ENCODE measurements at regions not wholly inside any gene's neighbourhood (a gene's known extent, or its start where the extent isn't known, plus 50 kb on each side); places are given as distances from the start of the nearest gene placed in this dataset.

DNA sequence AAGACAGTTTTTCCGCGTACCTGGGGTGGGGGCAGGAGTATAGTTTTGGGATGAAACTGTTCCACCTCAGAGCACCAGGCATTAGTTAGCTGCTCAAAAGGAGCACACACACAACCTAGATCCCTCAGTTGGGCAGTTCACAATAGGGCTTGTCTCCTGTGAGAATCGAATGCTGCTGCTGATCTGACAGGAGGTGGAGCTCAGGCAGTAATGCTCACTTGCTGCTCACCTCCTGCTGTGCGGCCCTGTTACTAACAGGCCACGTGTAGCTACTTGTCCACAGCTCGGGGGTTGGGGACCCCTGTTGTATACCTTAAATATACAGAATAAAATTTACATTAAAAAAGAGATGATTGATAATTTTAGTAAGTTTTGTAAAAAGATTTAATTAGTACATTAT is 191.5 kb downstream of the SLC7A11 start:
- H2BK20ac ChIP-seq (ENCODE audit: low read depth, low read length) = peak overlapping the region; percentile 94
- peak overlapping the region; percentile 44 for H3K18ac ChIP-seq (ENCODE audit: low read depth, low read length)
- peak overlapping the region; percentile 98; the same call in 2 of the 3 replicates for H2BK15ac ChIP-seq (ENCODE audit: low read depth, low read length)
- H3K9me1 ChIP-seq (ENCODE audit: insufficient read depth, low read length) = peaks cover 3% of the 10 kb centered on the region; the same call in 1 of the 2 replicates
- ChIA-PET POLR2A (ENCODE audit: unreplicated experiment) (no interaction called here), CTCF (interaction anchor here (0.5 kb wide), 1 partner anchor 325 kb away, joined by 3 read pairs; no protein-coding TSS in a partner anchor)
- no peak overlapping the region for H2AK9ac ChIP-seq (replicated peaks; ENCODE audit: low read depth, low read length, poor library complexity)
- DNase-seq (no peak), ATAC-seq (ENCODE audit: low read depth) (no peak)
- H3K4ac ChIP-seq (ENCODE audit: low read depth, low read length) = peak overlapping the region; percentile 92
- TF ChIP-seq SMC3 (IDR thresholded peaks at IDR 0.05; ENCODE audit: low read depth, low read length) (no peak), POLR2A (IDR thresholded peaks at IDR 0.05; ENCODE audit: low read depth, low read length) (no peak), MXI1 (IDR thresholded peaks at IDR 0.05; ENCODE audit: borderline replicate concordance, low read depth, low read length) (no peak), MAFK (IDR thresholded peaks at IDR 0.05; ENCODE audit: low read depth, low read length) (no peak), RAD21 (IDR thresholded peaks at IDR 0.05; ENCODE audit: low read length) (no peak), FOS (IDR thresholded peaks at IDR 0.05; ENCODE audit: low read depth, low read length) (no peak), NFE2L2 (IDR thresholded peaks at IDR 0.05; ENCODE audit: low read depth, low read length) (no peak), RCOR1 (IDR thresholded peaks at IDR 0.05; ENCODE audit: insufficient replicate concordance, low read length) (no peak), MAZ (IDR thresholded peaks at IDR 0.05; ENCODE audit: borderline replicate concordance, low read depth, low read length) (no peak)
- TF ChIP-seq, protein P1, sequence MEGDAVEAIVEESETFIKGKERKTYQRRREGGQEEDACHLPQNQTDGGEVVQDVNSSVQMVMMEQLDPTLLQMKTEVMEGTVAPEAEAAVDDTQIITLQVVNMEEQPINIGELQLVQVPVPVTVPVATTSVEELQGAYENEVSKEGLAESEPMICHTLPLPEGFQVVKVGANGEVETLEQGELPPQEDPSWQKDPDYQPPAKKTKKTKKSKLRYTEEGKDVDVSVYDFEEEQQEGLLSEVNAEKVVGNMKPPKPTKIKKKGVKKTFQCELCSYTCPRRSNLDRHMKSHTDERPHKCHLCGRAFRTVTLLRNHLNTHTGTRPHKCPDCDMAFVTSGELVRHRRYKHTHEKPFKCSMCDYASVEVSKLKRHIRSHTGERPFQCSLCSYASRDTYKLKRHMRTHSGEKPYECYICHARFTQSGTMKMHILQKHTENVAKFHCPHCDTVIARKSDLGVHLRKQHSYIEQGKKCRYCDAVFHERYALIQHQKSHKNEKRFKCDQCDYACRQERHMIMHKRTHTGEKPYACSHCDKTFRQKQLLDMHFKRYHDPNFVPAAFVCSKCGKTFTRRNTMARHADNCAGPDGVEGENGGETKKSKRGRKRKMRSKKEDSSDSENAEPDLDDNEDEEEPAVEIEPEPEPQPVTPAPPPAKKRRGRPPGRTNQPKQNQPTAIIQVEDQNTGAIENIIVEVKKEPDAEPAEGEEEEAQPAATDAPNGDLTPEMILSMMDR (conservative IDR thresholded peaks at IDR 0.05; ENCODE audit: low read depth, low read length) = no peak
- TF ChIP-seq, protein P2, sequence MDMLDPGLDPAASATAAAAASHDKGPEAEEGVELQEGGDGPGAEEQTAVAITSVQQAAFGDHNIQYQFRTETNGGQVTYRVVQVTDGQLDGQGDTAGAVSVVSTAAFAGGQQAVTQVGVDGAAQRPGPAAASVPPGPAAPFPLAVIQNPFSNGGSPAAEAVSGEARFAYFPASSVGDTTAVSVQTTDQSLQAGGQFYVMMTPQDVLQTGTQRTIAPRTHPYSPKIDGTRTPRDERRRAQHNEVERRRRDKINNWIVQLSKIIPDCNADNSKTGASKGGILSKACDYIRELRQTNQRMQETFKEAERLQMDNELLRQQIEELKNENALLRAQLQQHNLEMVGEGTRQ (IDR thresholded peaks at IDR 0.05; ENCODE audit: low read depth, low read length) = no peak
- TF ChIP-seq, protein P3, sequence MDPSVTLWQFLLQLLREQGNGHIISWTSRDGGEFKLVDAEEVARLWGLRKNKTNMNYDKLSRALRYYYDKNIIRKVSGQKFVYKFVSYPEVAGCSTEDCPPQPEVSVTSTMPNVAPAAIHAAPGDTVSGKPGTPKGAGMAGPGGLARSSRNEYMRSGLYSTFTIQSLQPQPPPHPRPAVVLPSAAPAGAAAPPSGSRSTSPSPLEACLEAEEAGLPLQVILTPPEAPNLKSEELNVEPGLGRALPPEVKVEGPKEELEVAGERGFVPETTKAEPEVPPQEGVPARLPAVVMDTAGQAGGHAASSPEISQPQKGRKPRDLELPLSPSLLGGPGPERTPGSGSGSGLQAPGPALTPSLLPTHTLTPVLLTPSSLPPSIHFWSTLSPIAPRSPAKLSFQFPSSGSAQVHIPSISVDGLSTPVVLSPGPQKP (IDR thresholded peaks at IDR 0.05; ENCODE audit: borderline replicate concordance, low read depth, low read length) = no peak
- peaks cover 24% of the 10 kb centered on the region for H3K4me1 ChIP-seq (ENCODE audit: control insufficient read depth, insufficient read depth, low read length)
- dilution Hi-C loops (cut with HindIII; ENCODE audit: low sequenced_read_pairs, unreplicated experiment) = no loop called here
- H3K27ac ChIP-seq (ENCODE audit: insufficient read depth, low read length) = peak overlapping the region; percentile 79
- no peaks in the 10 kb centered on the region for H4K20me1 ChIP-seq (ENCODE audit: insufficient read depth, low read length)
- peak overlapping the region; percentile 67 for H3K23ac ChIP-seq (ENCODE audit: low read depth, low read length)
- H3K27me3 ChIP-seq (ENCODE audit: control insufficient read depth, insufficient read depth, low read length) = no peaks in the 10 kb centered on the region
- H3K36me3 ChIP-seq (ENCODE audit: control insufficient read depth, insufficient read depth, low read length) = no peaks in the 10 kb centered on the region
- H3K79me1 ChIP-seq (ENCODE audit: low read depth in 1 of 2, low read length in 2 of 2) = peaks cover 0 to 4% of the 10 kb centered on the region in 2 experiments; a peak in 1 of 4 replicates
- H3K14ac ChIP-seq (replicated peaks; ENCODE audit: low read depth, low read length) = peak overlapping the region; percentile 67
- H4K8ac ChIP-seq (ENCODE audit: low read depth in 2 of 2, low read length in 2 of 2) = peak overlapping the region; percentile 89 to 91
- peak overlapping the region; percentile 14; the same call in 1 of the 2 replicates for H4K5ac ChIP-seq (ENCODE audit: low read depth, low read length)
- no TSS peak for BruUV-seq (replicated peaks)
- peak overlapping the region; percentile 89 for H2AK5ac ChIP-seq (ENCODE audit: low read depth, low read length)
- no peak overlapping the region for H3K4me3 ChIP-seq (ENCODE audit: insufficient read depth, low read depth, low read length)
- H3K4me2 ChIP-seq (ENCODE audit: low read depth, low read length) = no peak overlapping the region
- in situ Hi-C loops (cut with MboI; ENCODE audit: low sequenced_read_pairs) = no loop called here
- peak overlapping the region; percentile 44; the same call in 1 of the 2 replicates for H3K56ac ChIP-seq (ENCODE audit: extremely low read depth, insufficient read depth, low read length)
- no peak overlapping the region; the same call in 1 of the 2 replicates for H3K9ac ChIP-seq (ENCODE audit: low read depth, low read length)
- intact Hi-C loops (cut with micrococcal nuclease) = no loop called here
- no peaks in the 10 kb centered on the region for H3K9me3 ChIP-seq (ENCODE audit: control insufficient read depth, insufficient read depth, low read length)
- peak overlapping the region; percentile 94 for H4K91ac ChIP-seq (ENCODE audit: insufficient read depth, low read depth, low read length)
- peak overlapping the region; percentile 95 for H2BK120ac ChIP-seq (ENCODE audit: low read depth, low read length)
- WGBS, 2 experiments (ENCODE audit: extremely low coverage in 2 of 2, insufficient read length in 1 of 2) = no CpG with 5 or more reads among the region's 6 CpGs
- H2AFZ ChIP-seq (replicated peaks; ENCODE audit: low read length, poor library complexity) = peak overlapping the region; percentile 67
- peak overlapping the region; percentile 98 for H2BK5ac ChIP-seq (ENCODE audit: low read depth, low read length, poor library complexity, severe bottlenecking)

Measured in IMR-90 (cell line).